ENCODE measurements at regions not wholly inside any gene's neighbourhood (a gene's known extent, or its start where the extent isn't known, plus 50 kb on each side); places are given as distances from the start of the nearest gene placed in this dataset.

DNA sequence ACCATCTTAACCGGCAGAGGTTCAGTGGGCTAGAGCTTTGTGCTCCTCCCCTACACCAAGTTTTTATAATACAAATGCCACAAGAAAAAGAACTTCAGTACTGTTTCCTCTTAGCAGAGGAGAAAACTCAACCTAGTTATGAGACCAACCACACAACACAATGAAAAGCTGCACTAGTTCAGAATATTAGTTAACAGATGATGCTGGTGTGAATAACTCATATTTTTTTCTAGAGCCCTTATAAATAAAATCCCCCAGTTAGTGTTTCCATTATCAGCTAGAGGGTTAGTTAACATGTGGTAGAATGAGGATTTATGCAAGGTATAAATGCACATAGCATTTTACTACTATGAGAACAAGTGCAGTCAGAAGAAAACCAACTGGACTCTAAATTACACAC lies 61.9 kb upstream of the AMN1 start:
- no peak overlapping the region for H3K27ac ChIP-seq
- TF ChIP-seq, protein P1, sequence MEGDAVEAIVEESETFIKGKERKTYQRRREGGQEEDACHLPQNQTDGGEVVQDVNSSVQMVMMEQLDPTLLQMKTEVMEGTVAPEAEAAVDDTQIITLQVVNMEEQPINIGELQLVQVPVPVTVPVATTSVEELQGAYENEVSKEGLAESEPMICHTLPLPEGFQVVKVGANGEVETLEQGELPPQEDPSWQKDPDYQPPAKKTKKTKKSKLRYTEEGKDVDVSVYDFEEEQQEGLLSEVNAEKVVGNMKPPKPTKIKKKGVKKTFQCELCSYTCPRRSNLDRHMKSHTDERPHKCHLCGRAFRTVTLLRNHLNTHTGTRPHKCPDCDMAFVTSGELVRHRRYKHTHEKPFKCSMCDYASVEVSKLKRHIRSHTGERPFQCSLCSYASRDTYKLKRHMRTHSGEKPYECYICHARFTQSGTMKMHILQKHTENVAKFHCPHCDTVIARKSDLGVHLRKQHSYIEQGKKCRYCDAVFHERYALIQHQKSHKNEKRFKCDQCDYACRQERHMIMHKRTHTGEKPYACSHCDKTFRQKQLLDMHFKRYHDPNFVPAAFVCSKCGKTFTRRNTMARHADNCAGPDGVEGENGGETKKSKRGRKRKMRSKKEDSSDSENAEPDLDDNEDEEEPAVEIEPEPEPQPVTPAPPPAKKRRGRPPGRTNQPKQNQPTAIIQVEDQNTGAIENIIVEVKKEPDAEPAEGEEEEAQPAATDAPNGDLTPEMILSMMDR (IDR thresholded peaks at IDR 0.05), result no peak
- no peak for TF ChIP-seq ZFX (IDR thresholded peaks at IDR 0.05; ENCODE audit: borderline replicate concordance)

DNA sequence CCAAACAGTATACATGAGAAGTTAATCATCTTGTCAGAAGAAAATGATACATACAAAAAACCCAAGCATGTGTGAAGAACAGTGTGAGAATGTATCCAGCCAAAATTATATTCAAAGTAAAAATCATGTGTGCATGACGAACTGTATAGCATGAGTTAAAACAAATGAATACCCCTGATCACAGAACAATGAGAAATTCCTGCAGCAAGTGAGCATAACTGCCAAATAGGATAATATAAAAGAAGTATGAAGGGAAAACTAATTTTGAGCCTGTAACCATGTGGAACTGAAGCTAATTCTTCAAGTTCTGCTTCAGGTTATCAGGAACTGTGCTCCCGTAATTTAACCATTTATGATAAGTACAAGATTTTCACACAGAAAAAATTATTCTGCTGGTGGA lies 56.5 kb upstream of the AMN1 start:
- no peak overlapping the region for H3K27ac ChIP-seq
- no peak for TF ChIP-seq ZFX (IDR thresholded peaks at IDR 0.05; ENCODE audit: borderline replicate concordance)
- TF ChIP-seq, protein P1 (IDR thresholded peaks at IDR 0.05), result no peak

DNA sequence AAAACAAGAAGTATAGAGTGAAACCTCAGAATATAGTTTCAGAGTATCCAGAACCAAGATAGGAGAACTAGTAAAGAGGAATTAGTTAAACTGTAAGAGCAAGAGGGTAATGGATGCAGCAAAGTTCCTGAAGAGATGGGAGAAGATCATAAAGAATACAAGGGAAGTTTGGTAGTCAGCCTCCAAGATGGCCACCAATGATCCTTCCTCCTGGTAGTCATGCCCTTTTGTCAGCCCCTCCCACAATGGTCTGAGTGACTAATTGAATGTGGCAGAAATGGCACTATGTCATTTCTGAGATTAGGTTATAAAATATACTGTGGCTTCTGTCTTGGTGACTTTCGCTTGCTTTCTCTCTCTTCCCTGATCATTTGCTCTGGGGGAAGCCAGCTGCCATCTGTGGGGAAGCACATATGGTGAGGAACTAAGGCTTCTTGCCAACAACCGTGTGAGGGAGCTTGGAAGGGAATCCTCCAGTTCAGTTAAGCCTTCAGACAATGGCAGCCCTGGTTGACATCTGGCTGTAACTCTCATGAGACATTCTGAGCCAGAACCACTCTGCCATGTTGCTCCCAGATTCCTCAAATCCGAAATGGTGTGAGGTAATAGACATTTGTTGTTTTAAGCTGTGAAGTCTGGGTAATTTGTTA lies 55.3 kb upstream of the AMN1 start:
- no peak for TF ChIP-seq ZFX (IDR thresholded peaks at IDR 0.05; ENCODE audit: borderline replicate concordance)
- TF ChIP-seq, protein P1 (IDR thresholded peaks at IDR 0.05), result no peak
- no peak overlapping the region for H3K27ac ChIP-seq

DNA sequence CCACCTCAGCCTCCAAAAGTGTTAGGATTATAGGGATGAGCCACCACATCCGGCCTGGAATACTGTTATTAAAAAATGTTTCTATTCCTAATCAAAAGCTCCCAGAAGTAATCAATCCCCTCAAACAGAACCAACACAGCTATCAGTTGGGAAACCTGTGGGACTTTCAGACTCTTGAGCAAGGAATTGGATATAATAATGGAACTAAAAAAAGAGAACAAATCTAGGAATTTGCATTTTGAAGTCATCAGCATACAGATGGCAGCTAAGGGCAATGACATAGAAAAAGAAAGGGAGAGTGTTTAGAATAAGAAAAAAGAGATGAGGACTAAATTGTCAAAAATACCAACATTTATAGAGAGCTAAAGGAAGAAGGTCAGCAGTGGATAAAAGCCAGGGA lies 54.7 kb upstream of the AMN1 start:
- TF ChIP-seq, protein P1 (IDR thresholded peaks at IDR 0.05), result no peak
- TF ChIP-seq ZFX (IDR thresholded peaks at IDR 0.05; ENCODE audit: borderline replicate concordance), result no peak
- no peak overlapping the region for H3K27ac ChIP-seq

DNA sequence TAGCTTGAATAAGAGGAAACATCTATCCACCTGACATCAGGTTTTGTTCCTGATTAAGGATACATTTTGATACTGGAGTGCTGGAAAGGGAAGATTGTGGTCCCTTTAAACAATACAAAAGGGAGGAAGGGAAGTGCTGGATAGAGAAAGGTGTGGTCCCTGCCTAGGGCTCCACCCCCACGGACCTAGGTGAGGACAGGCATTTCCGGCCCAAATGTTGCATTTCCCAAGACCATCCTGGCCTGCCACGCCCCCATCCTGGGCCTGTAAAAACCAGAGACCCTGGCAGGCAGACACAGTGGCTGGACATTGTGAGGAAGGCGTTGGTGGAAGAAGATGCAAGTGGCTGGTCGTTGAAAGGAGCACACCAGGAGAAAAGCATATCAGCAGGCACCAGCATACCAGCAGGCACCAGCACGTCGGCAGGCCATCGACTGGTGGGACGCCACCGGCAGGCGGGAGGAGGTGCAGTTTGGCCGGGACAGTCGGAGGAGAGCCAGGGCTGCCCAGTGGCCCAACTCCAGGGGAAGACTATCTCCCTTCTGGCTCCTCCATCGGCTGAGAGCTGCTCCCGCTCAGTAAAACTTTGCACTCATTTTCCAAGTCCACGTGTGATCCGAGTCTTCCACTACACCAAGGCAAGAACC lies 53.2 kb upstream of the AMN1 start:
- H3K27ac ChIP-seq, result no peak overlapping the region
- TF ChIP-seq ZFX (IDR thresholded peaks at IDR 0.05; ENCODE audit: borderline replicate concordance), result no peak
- TF ChIP-seq, protein P1 (IDR thresholded peaks at IDR 0.05), result no peak

DNA sequence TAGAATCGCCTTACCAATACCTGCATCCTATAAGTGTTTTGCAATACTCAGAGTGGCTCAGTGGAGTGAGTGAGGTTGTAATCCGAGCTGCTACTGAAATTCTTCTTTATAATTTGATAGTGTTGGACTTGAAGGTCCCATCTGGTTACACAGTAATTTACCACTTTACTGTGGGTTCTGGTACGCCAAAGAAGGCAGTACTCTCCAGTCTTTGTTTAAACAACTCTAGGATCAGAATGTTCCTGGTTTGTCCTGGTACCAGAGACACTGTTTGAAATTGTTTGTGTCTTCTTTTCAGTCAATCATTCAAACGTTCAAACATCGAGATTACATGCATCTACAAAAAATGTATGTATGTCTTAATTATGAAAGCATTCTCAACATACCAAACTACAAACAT lies 51.3 kb upstream of the AMN1 start:
- no peak overlapping the region for H3K27ac ChIP-seq
- TF ChIP-seq ZFX (IDR thresholded peaks at IDR 0.05; ENCODE audit: borderline replicate concordance), result no peak
- TF ChIP-seq, protein P1 (IDR thresholded peaks at IDR 0.05), result no peak

DNA sequence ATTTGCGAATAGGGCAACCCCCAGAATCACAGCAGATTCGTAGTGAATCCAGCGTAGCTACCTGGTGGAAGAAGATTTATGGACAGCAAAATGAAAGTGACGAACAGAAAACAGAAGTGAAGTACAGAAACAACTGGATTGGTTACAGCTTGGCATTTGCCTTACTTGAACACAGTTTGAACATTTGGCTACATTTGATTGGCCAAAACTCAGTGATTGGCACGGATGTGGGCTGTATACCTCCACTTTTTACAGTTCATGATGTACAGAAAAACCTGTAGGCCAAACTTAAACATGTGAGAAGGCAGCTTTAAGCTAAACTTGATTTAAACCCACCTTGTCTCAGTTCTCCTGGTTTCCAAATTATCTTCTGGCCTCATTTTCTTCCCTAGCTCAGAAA lies 49.9 kb upstream of the AMN1 start:
- TF ChIP-seq, protein P1 (IDR thresholded peaks at IDR 0.05), result no peak
- no peak for TF ChIP-seq ZFX (IDR thresholded peaks at IDR 0.05; ENCODE audit: borderline replicate concordance)
- H3K27ac ChIP-seq, result no peak overlapping the region
